ENCODE measurements at regions not wholly inside any gene's neighbourhood (a gene's known extent, or its start where the extent isn't known, plus 50 kb on each side); places are given as distances from the start of the nearest gene placed in this dataset.

DNA sequence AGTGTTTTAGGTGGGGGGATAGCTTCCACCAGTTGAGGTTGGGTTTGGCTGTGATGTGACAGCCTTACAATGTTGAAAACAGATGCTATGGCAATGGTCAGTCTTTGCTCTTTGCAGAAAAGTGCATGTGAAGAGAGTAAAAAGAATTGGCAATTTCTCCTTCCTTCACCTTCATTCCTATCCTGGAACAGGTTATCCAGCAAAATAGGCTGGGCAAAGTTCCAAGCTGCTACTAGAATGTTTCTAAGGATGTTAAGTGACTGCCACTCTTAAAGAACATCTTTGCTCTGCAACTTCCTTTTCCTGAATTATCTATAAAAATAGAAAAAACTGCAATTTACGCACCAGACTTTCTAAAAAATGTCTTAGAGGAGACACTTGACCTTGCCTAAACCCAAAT is 50.1 kb upstream of the MYCBP2 start:
- intact Hi-C loops (cut with DNase I): no loop called here
- peaks cover 4 to 55% (median 7%) of the 10 kb centered on the region in 3 donors for H3K4me1 ChIP-seq
- TF ChIP-seq POLR2A (IDR thresholded peaks at IDR 0.05): no peak
- TF ChIP-seq, protein P1, sequence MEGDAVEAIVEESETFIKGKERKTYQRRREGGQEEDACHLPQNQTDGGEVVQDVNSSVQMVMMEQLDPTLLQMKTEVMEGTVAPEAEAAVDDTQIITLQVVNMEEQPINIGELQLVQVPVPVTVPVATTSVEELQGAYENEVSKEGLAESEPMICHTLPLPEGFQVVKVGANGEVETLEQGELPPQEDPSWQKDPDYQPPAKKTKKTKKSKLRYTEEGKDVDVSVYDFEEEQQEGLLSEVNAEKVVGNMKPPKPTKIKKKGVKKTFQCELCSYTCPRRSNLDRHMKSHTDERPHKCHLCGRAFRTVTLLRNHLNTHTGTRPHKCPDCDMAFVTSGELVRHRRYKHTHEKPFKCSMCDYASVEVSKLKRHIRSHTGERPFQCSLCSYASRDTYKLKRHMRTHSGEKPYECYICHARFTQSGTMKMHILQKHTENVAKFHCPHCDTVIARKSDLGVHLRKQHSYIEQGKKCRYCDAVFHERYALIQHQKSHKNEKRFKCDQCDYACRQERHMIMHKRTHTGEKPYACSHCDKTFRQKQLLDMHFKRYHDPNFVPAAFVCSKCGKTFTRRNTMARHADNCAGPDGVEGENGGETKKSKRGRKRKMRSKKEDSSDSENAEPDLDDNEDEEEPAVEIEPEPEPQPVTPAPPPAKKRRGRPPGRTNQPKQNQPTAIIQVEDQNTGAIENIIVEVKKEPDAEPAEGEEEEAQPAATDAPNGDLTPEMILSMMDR (IDR thresholded peaks at IDR 0.05): no peak
- no peaks in the 10 kb centered on the region for H3K36me3 ChIP-seq
- H3K4me3 ChIP-seq: no peak overlapping the region
- WGBS, 2 donors: 57 to 59% methylated on average over 1 of the region's 1 CpG
- no peak overlapping the region for H3K27ac ChIP-seq
- DNase-seq: no peak
- H3K27me3 ChIP-seq: no peaks in the 10 kb centered on the region
- no peaks in the 10 kb centered on the region for H3K9me3 ChIP-seq

All from esophagus squamous epithelium (tissue), 5 donors.